ENCODE measurements at regions not wholly inside any gene's neighbourhood (a gene's known extent, or its start where the extent isn't known, plus 50 kb on each side); places are given as distances from the start of the nearest gene placed in this dataset.
"Not testable (repeated sequence)": the region's sequence is repeated elsewhere in the genome, so short reads cannot be mapped to it uniquely, and the experiment has no call there.

DNA sequence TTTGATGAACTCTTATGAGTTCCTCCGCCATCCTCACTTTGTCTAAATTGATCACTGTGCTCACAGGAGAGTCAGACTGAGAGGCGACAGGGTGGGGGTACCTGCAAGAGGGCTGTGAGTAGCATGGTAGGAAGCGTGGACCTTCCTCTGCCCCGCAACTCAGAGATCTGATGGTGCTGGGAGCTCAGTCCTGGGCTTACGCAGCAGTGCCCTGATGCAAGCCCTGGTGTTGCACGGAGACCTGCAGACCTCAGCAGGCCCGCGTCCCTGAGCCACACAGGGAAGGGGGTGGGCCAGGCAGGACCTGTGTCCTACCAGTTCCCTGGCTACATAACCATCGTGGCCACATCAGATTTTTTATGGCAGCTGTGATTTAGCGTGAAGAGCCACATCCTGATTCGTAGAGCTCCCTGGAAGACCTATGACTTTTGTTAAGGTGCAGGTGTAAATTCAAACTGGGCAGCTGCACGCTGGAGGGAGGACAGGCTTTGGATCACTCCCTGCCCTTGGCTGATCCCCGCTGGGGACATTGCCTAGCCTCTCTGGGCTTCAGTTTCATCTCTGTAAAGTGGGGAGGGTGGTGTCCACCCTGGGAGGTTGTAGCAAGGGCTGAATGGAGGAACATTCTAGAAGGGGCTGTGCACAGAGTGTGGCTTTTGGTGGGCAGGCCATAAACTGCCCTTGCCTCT, 176.1 kb downstream of the KLF13 start:
- Histone ChIP-seq H3K9me2 (ENCODE audit: insufficient read depth) (no peaks in the 10 kb centered on the region), H4K20me1 (ENCODE audit: insufficient read depth) (no peaks in the 10 kb centered on the region), H3K4me1 (ENCODE audit: insufficient read depth) (no peaks in the 10 kb centered on the region), H3K4me3 (no peak overlapping the region), H3K4me2 (ENCODE audit: unreplicated experiment) (no peak overlapping the region), H3K36me3 (ENCODE audit: low read depth) (no peaks in the 10 kb centered on the region), H3K27ac (no peak overlapping the region), H3F3A (ENCODE audit: insufficient read depth) (no peaks in the 10 kb centered on the region), H3K9ac (no peak overlapping the region), H3K27me3 (replicated peaks; ENCODE audit: insufficient read depth) (peaks cover 10% of the 10 kb centered on the region; the same call in 1 of the 2 replicates), H2AFZ (no peak overlapping the region), H3K79me2 (ENCODE audit: insufficient read depth) (no peaks in the 10 kb centered on the region), H3K9me3 (ENCODE audit: low read depth) (no peaks in the 10 kb centered on the region)
- no peak for DNase-seq
- in situ Hi-C loops (cut with MboI) = no loop called here
- TF ChIP-seq EZH2phosphoT487 (IDR thresholded peaks at IDR 0.05; ENCODE audit: insufficient read depth, low read depth) (no peak), EZH2 (IDR thresholded peaks at IDR 0.05; ENCODE audit: insufficient read depth, poor library complexity, severe bottlenecking) (no peak)
- 72 to 73% methylated on average over 13 of the region's 13 CpGs for WGBS, 2 experiments (ENCODE audit: low coverage in 1 of 2, low lambda C conversion rate in 2 of 2, missing lambda C conversion rate in 2 of 2)

DNA sequence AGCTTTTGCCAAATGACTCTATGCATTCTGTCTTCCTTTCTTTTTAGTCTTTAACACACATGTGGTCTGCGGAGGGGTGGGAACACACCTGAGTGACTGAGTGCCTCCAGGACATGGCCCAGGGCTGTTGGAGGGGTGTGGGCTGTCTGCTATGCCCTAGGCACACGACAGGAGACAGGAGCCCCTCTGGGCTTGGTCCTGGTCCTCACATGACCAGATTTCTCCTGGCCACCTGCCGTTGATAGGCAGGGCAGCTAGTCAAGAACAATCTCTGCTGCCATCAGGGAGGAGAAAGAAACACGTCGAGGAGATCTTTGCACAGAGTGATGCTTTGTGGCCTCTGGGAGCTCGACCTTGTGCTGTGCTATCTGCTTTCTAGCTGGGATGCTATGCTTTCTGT, 176.6 kb downstream of the KLF13 start:
- Histone ChIP-seq H3K27ac (no peak overlapping the region), H3K4me2 (ENCODE audit: unreplicated experiment) (no peak overlapping the region), H3K79me2 (ENCODE audit: insufficient read depth) (no peaks in the 10 kb centered on the region), H3K27me3 (replicated peaks; ENCODE audit: insufficient read depth) (peaks cover 10% of the 10 kb centered on the region; the same call in 1 of the 2 replicates), H3K36me3 (ENCODE audit: low read depth) (no peaks in the 10 kb centered on the region), H3K4me3 (no peak overlapping the region), H3K9ac (no peak overlapping the region), H3K4me1 (ENCODE audit: insufficient read depth) (no peaks in the 10 kb centered on the region), H3F3A (ENCODE audit: insufficient read depth) (no peaks in the 10 kb centered on the region), H3K9me3 (ENCODE audit: low read depth) (no peaks in the 10 kb centered on the region), H2AFZ (no peak overlapping the region), H3K9me2 (ENCODE audit: insufficient read depth) (no peaks in the 10 kb centered on the region), H4K20me1 (ENCODE audit: insufficient read depth) (no peaks in the 10 kb centered on the region)
- in situ Hi-C loops (cut with MboI) = no loop called here
- DNase-seq = no peak
- TF ChIP-seq EZH2 (IDR thresholded peaks at IDR 0.05; ENCODE audit: insufficient read depth, poor library complexity, severe bottlenecking) (no peak), EZH2phosphoT487 (IDR thresholded peaks at IDR 0.05; ENCODE audit: insufficient read depth, low read depth) (no peak)
- 43 to 55% methylated on average over 6 of the region's 6 CpGs for WGBS, 2 experiments (ENCODE audit: low coverage in 1 of 2, low lambda C conversion rate in 2 of 2, missing lambda C conversion rate in 2 of 2)

DNA sequence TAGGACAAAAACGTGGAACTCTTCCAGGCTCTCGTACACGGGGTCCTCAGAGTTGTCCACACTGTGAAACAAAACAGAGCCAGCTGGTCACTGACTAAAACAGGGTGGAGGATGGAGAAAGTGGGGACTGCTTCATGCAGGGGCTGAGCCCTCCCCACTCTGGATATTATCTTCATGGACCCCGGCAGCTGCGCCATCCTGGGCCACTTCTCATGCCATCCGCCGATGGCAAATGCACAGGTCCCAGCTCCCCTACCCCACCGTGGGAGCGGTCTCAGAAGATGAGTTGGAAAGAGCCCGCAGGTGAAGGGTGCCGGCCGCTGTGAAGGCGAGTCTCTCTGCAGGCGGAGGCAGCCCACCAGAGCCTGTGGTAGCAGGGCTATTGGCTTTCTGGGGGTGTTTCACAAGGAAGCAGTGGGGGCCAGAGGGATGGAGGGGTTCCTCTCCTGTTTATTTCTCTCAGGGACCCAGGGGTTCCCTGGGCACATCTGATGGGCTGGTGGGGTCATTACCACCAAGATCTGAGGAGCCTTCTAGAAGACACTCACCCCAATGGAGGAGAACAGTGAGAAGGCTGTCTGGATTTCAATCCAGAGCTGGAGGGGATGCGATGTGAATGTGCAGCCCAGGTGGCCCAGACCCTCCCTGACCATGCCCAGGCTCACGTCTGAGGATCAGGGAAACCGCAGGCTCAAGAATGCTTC, 177.3 kb downstream of the KLF13 start:
- in situ Hi-C loops (cut with MboI) = no loop called here
- 76 to 77% methylated on average over 15 to 17 of the region's 17 CpGs for WGBS, 2 experiments (ENCODE audit: low coverage in 1 of 2, low lambda C conversion rate in 2 of 2, missing lambda C conversion rate in 2 of 2)
- TF ChIP-seq EZH2phosphoT487 (IDR thresholded peaks at IDR 0.05; ENCODE audit: insufficient read depth, low read depth) (no peak), EZH2 (IDR thresholded peaks at IDR 0.05; ENCODE audit: insufficient read depth, poor library complexity, severe bottlenecking) (no peak)

DNA sequence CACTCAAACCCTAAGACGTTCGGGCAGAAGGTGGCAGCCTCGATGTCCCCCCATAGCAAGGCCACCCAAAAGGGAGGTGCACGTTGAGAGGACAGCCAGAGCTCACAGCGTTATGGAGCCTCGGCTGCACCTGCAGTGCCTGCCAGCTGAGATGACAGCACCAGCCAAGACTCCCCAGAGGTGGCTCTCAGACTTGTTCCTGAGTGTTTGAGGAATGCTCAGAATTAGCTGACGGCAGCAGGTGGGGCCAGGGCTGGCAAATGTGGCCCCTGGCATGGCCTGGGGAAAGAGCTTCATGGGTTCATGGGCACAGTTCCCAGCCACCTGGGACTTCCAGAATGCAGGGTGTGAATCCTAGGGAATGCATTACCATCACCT, 177.8 kb downstream of the KLF13 start:
- H3K36me3 ChIP-seq (ENCODE audit: low read depth) = no peaks in the 10 kb centered on the region
- no peak overlapping the region for H3K27ac ChIP-seq
- no peak overlapping the region for H3K9ac ChIP-seq
- H3K4me2 ChIP-seq (ENCODE audit: unreplicated experiment) = no peak overlapping the region
- no peak for DNase-seq
- no peaks in the 10 kb centered on the region for H3K4me1 ChIP-seq (ENCODE audit: insufficient read depth)
- H3K27me3 ChIP-seq (replicated peaks; ENCODE audit: insufficient read depth) = peaks cover 10% of the 10 kb centered on the region; the same call in 1 of the 2 replicates
- in situ Hi-C loops (cut with MboI) = no loop called here
- H3K4me3 ChIP-seq = no peak overlapping the region
- no peak overlapping the region for H2AFZ ChIP-seq
- WGBS, 2 experiments (ENCODE audit: low coverage in 1 of 2, low lambda C conversion rate in 2 of 2, missing lambda C conversion rate in 2 of 2) = 57 to 63% methylated on average over 7 of the region's 7 CpGs
- no peaks in the 10 kb centered on the region for H3K79me2 ChIP-seq (ENCODE audit: insufficient read depth)
- H3F3A ChIP-seq (ENCODE audit: insufficient read depth) = no peaks in the 10 kb centered on the region
- no peaks in the 10 kb centered on the region for H3K9me3 ChIP-seq (ENCODE audit: low read depth)
- TF ChIP-seq EZH2phosphoT487 (IDR thresholded peaks at IDR 0.05; ENCODE audit: insufficient read depth, low read depth) (no peak), EZH2 (IDR thresholded peaks at IDR 0.05; ENCODE audit: insufficient read depth, poor library complexity, severe bottlenecking) (no peak)
- no peaks in the 10 kb centered on the region for H4K20me1 ChIP-seq (ENCODE audit: insufficient read depth)
- H3K9me2 ChIP-seq (ENCODE audit: insufficient read depth) = no peaks in the 10 kb centered on the region

More for the DNA sequence above, 177.3 kb downstream of the KLF13 start:
- H3K79me2 ChIP-seq (ENCODE audit: insufficient read depth) = no peaks in the 10 kb centered on the region
- no peak overlapping the region for H3K9ac ChIP-seq
- H3K4me3 ChIP-seq = no peak overlapping the region
- DNase-seq = no peak
- peaks cover 10% of the 10 kb centered on the region; the same call in 1 of the 2 replicates for H3K27me3 ChIP-seq (replicated peaks; ENCODE audit: insufficient read depth)
- H3K36me3 ChIP-seq (ENCODE audit: low read depth) = no peaks in the 10 kb centered on the region
- no peak overlapping the region for H3K4me2 ChIP-seq (ENCODE audit: unreplicated experiment)
- H3K27ac ChIP-seq = no peak overlapping the region
- no peaks in the 10 kb centered on the region for H3K4me1 ChIP-seq (ENCODE audit: insufficient read depth)
- H3F3A ChIP-seq (ENCODE audit: insufficient read depth) = no peaks in the 10 kb centered on the region
- H3K9me3 ChIP-seq (ENCODE audit: low read depth) = no peaks in the 10 kb centered on the region
- H2AFZ ChIP-seq = no peak overlapping the region
- no peaks in the 10 kb centered on the region for H3K9me2 ChIP-seq (ENCODE audit: insufficient read depth)
- no peaks in the 10 kb centered on the region for H4K20me1 ChIP-seq (ENCODE audit: insufficient read depth)

DNA sequence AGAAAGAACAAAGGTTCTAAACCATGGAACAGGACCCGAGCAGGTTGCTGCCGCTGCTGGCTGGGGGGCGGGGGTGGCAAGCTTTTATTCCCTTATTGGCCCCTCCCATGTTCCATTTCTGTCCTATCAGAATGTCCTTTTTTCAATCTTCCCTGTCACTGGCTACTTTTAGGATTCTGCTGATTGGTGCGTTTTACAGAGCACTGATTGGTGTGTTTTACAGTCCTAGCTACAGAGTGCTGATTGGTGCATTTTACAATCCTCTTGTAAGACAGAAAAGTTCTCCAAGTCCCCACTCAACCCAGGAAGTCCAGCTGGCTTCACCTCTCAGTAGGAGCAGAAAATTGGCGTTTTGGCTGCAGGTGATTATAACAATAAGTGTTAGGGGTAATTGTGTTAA, 180.9 kb downstream of the KLF13 start:
- H3K4me1 ChIP-seq (ENCODE audit: insufficient read depth); H3K79me2 ChIP-seq (ENCODE audit: insufficient read depth); H3K4me2 ChIP-seq (ENCODE audit: unreplicated experiment); in situ Hi-C loops (cut with MboI); H3K27me3 ChIP-seq (replicated peaks; ENCODE audit: insufficient read depth); H3K4me3 ChIP-seq; H3K9ac ChIP-seq; H3K36me3 ChIP-seq (ENCODE audit: low read depth); H3K9me2 ChIP-seq (ENCODE audit: insufficient read depth); H4K20me1 ChIP-seq (ENCODE audit: insufficient read depth); DNase-seq; H2AFZ ChIP-seq; H3K9me3 ChIP-seq (ENCODE audit: low read depth); H3K27ac ChIP-seq; H3F3A ChIP-seq (ENCODE audit: insufficient read depth): not testable (repeated sequence)
- 64 to 66% methylated on average over 5 of the region's 5 CpGs for WGBS, 2 experiments (ENCODE audit: low coverage in 1 of 2, low lambda C conversion rate in 2 of 2, missing lambda C conversion rate in 2 of 2)

Measured in GM23248 (cell line).